Nephron progenitor cell (in vitro differentiated cells): ENCODE measurements at regions not wholly inside any gene's neighbourhood (a gene's known extent, or its start where the extent isn't known, plus 50 kb on each side); places are given as distances from the start of the nearest gene placed in this dataset.
"Not testable (repeated sequence)": the region's sequence is repeated elsewhere in the genome, so short reads cannot be mapped to it uniquely, and the experiment has no call there.

ENCODE experiments used
- DNase-seq: peaks from one replicate; pipeline ENCODE4 v3.0.0; 2021
- H3K27ac Mint-ChIP-seq: 2 replicates; pipeline ENCODE4 v1.8.0; 2021; ENCODE audit warnings: mild to moderate bottlenecking, moderate library complexity, mixed read lengths
- H3K27me3 Mint-ChIP-seq: 2 replicates; pipeline ENCODE4 v1.8.0; 2021; ENCODE audit warnings: mild to moderate bottlenecking, low read depth, mixed read lengths; ENCODE audit not compliant: poor library complexity
- H3K36me3 Mint-ChIP-seq: 2 replicates; pipeline ENCODE4 v1.8.0; 2021; ENCODE audit warnings: low read depth, mixed read lengths
- H3K4me1 Mint-ChIP-seq: 2 replicates; pipeline ENCODE4 v1.8.0; 2021; ENCODE audit warnings: mixed read lengths
- H3K4me3 Mint-ChIP-seq: 2 replicates; pipeline ENCODE4 v1.8.0; 2021; ENCODE audit warnings: mild to moderate bottlenecking, moderate library complexity, mixed read lengths
- H3K9me3 Mint-ChIP-seq: 2 replicates; pipeline ENCODE4 v1.8.0; 2021; ENCODE audit warnings: mild to moderate bottlenecking, moderate library complexity, mixed read lengths
- TF ChIP-seq, protein P1 (sequence below): fragments of 200-600 bp; sonication (generic); IDR thresholded peaks from 2 replicates; pipeline ENCODE4 v1.5.0; 2021; ENCODE audit warnings: antibody characterized with exemption

DNA sequence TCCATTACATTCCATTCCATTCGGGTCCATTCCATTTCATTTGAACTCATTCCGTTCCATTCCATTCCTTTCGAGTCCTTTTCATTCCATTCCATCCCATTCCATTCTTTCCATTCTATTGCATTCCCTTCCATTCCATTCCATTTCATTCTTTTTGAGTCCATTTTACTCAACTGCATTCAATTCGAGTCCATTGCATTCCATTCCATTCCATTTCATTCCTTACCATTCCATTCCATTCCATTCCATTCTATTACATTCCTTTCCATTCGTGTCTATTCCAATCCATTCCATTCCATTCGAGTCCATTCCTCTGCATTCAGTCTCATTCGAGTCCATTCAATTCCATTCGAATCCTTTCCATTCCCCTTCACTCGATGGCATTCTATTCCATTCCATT lies 1128.8 kb downstream of the RPIA start:
- Mint-ChIP-seq H3K36me3 (peaks cover 53% of the 10 kb centered on the region), H3K4me3 (no peak overlapping the region), H3K9me3 (no peaks in the 10 kb centered on the region), H3K27ac (no peak overlapping the region), H3K4me1 (no peaks in the 10 kb centered on the region), H3K27me3 (peaks cover 6% of the 10 kb centered on the region)
- no peak for DNase-seq
- TF ChIP-seq, protein P1, sequence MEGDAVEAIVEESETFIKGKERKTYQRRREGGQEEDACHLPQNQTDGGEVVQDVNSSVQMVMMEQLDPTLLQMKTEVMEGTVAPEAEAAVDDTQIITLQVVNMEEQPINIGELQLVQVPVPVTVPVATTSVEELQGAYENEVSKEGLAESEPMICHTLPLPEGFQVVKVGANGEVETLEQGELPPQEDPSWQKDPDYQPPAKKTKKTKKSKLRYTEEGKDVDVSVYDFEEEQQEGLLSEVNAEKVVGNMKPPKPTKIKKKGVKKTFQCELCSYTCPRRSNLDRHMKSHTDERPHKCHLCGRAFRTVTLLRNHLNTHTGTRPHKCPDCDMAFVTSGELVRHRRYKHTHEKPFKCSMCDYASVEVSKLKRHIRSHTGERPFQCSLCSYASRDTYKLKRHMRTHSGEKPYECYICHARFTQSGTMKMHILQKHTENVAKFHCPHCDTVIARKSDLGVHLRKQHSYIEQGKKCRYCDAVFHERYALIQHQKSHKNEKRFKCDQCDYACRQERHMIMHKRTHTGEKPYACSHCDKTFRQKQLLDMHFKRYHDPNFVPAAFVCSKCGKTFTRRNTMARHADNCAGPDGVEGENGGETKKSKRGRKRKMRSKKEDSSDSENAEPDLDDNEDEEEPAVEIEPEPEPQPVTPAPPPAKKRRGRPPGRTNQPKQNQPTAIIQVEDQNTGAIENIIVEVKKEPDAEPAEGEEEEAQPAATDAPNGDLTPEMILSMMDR = no peak

DNA sequence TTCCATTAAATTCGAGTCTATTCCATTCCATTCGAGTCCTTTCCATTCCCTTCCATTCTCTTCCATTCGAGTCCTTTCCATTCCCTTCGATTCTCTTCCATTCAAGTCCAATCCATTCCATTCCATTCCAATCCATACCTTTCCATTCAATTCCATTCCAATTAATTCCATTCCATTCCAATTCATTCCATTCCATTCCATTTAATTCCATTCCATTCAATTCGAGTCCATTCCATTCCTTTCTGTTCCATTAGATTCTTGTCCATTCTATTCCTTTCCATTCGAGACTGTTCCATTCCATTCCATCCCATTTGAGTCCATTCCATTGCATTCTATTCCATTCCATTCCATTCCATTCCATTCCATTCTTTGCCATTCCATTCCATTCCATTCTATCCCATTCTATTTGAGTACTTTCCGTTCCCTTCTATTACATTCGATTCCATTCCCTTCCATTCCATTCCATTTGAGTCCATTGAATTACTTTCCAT lies 1130.0 kb downstream of the RPIA start:
- H3K36me3 Mint-ChIP-seq = peaks cover 53% of the 10 kb centered on the region
- H3K27ac Mint-ChIP-seq = no peak overlapping the region
- H3K4me1 Mint-ChIP-seq = no peaks in the 10 kb centered on the region
- no peak for DNase-seq
- H3K27me3 Mint-ChIP-seq = peaks cover 6% of the 10 kb centered on the region
- TF ChIP-seq, protein P1 = no peak
- H3K4me3 Mint-ChIP-seq = no peak overlapping the region
- no peaks in the 10 kb centered on the region for H3K9me3 Mint-ChIP-seq

DNA sequence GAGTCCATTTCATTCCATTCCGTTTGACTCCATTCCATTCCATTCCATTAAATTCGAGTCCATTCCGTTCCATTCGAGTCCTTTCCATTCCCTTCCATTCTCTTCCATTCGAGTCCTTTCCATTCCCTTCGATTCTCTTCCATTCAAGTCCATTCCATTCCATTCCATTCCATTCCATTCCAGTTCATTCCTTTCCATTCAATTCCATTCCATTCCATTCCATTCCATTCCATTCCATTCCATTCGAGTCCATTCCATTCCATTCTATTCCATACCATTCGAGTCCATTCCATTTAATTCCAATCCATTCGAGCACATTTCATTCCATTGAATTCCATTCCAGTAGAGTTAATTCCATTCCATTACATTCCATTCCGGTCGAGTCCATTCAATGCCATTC lies 1130.9 kb downstream of the RPIA start:
- H3K27me3 Mint-ChIP-seq, H3K27ac Mint-ChIP-seq, H3K4me1 Mint-ChIP-seq, H3K9me3 Mint-ChIP-seq, H3K4me3 Mint-ChIP-seq, DNase-seq: not testable (repeated sequence)
- H3K36me3 Mint-ChIP-seq = peaks cover 53% of the 10 kb centered on the region

DNA sequence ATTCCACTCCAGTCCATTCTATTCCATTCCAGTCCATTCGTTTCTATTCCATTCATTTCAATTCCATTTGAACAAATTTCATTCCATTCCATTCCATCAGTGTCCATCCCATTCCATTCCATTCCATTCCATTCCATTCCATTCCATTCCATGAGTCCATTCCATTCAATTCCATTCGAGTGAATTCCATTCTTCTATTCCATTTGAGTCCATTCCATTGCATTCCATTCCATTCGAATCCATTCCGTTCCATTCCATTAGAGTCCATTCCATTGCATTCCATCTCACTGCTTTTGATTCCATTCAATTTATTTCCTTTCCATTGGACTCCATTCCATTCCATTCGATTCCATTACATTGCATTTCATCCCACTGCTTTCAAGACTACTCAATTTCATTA lies 1132.1 kb downstream of the RPIA start:
- TF ChIP-seq, protein P1 = no peak

DNA sequence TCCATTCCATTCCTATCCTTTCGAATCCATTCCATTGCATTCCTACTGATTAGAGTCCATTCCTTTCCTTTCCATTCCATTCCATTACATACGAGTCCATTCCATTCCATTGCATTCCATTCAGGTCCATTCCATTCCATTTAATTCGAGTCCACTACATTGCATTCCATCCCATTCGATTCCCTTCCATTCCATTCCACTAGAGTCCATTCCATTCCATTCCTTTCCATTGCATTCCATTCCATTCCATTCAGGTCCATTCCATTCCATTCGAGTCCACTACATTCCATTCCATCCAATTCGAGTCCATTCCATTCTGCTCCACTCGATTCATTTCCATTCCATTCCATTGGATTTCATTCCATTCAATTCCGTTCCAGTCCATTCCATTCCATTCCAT lies 1133.6 kb downstream of the RPIA start:
- Mint-ChIP-seq H3K4me1 (no peaks in the 10 kb centered on the region), H3K4me3 (no peak overlapping the region), H3K27me3 (no peaks in the 10 kb centered on the region), H3K9me3 (no peaks in the 10 kb centered on the region), H3K36me3 (peaks cover 28% of the 10 kb centered on the region), H3K27ac (no peak overlapping the region)
- no peak for DNase-seq
- TF ChIP-seq, protein P1 = no peak

More for the DNA sequence above, 1132.1 kb downstream of the RPIA start:
- no peak for DNase-seq
- peaks cover 42% of the 10 kb centered on the region for H3K36me3 Mint-ChIP-seq
- no peaks in the 10 kb centered on the region for H3K9me3 Mint-ChIP-seq
- H3K4me3 Mint-ChIP-seq = no peak overlapping the region
- no peaks in the 10 kb centered on the region for H3K4me1 Mint-ChIP-seq
- no peak overlapping the region for H3K27ac Mint-ChIP-seq
- H3K27me3 Mint-ChIP-seq = no peaks in the 10 kb centered on the region

DNA sequence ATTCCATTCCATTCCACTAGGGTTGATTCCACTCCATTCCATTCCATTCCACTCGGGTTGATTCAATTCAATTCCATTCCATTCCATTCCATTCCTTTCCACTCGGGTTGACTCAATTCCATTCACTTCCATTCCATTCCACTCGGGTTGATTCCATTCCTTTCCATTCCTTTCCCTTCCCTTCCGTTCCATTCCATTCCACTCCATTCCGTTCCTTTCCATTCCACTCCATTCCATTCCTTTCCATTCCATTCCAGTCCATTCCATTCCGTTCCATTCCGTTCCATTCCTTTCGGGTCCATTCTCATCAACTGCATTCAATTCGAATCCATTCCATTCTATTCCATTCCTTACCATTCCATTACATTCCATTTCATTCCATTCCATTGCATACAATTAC lies 1135.3 kb downstream of the RPIA start:
- H3K9me3 Mint-ChIP-seq, H3K4me1 Mint-ChIP-seq, H3K27ac Mint-ChIP-seq, H3K4me3 Mint-ChIP-seq, DNase-seq, H3K27me3 Mint-ChIP-seq: not testable (repeated sequence)
- peaks cover 24% of the 10 kb centered on the region for H3K36me3 Mint-ChIP-seq

DNA sequence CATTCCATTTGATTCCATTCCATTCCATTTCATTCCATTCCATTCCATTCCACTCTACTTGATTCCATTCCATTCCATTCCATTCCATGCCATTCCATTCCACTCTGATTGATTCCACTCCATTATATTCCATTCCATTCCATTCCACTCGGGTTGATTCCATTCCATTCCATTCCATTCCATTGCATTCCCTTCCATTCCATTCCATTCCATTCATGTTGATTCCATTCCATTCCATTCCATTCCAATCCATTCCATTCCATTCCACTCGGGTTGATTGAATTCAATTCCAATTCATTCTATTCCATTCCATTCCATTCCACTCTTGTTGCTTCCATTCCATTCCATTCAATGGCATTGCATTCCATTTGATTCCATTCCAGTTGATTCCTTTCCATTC lies 1136.4 kb downstream of the RPIA start:
- not testable (repeated sequence) for H3K4me1 Mint-ChIP-seq, H3K9me3 Mint-ChIP-seq, H3K27me3 Mint-ChIP-seq, H3K27ac Mint-ChIP-seq, DNase-seq, H3K4me3 Mint-ChIP-seq
- peaks cover 25% of the 10 kb centered on the region for H3K36me3 Mint-ChIP-seq

DNA sequence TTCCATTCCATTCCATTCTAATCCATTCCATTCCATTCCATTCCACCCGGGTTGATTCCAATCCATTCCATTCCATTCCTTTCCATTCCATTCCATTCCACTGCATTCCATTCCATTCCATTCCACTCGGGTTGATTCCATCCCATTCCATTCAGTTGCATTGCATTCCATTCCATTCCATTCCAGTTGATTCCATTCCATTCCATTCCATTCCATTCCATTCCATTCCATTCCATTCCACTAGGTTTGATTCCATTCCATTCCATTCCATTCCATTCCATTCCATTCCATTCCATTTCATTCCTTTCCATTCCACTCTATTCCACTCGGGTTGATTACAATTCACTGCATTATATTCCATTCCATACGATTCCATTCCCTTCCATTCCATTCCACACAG lies 1136.9 kb downstream of the RPIA start:
- not testable (repeated sequence) for DNase-seq, H3K4me3 Mint-ChIP-seq, H3K27ac Mint-ChIP-seq, H3K27me3 Mint-ChIP-seq, H3K9me3 Mint-ChIP-seq, H3K4me1 Mint-ChIP-seq
- peaks cover 25% of the 10 kb centered on the region for H3K36me3 Mint-ChIP-seq

DNA sequence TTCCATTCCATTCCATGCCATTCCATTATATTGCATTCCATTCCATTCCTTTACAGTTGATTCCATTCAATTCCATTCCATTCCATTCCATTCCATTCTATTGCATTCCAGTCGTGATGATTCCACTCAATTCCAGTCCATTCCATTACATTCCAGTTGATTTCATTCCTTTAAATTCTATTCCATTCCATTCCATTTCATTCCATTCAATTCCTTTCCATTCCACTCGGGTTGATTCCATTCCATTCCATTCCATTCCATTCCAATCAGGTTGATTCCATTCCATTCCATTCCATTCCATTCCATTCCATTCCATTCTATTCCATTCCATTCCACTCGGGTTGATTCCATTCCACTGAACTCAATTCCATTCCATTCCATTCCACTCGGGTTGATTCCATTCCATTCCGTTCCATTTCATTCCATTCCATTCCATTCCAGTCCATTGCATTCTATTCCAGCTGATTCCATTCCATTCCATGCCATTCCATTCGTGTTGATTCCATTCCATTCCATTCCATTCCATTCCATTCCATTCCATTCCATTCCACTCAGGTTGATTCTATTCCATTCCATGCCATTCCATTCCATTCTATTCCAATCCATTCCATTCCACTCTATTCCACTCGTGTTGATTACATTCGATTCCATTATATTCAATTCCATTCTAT lies 1137.6 kb downstream of the RPIA start:
- DNase-seq, H3K4me3 Mint-ChIP-seq, H3K27me3 Mint-ChIP-seq, H3K4me1 Mint-ChIP-seq, H3K27ac Mint-ChIP-seq, H3K9me3 Mint-ChIP-seq: not testable (repeated sequence)
- peaks cover 25% of the 10 kb centered on the region for H3K36me3 Mint-ChIP-seq
